Activated T-helper 1 cell treated with anti-CD3 and anti-CD28 coated beads, Interleukin-12 subunit alpha, Interleukin-12 subunit beta, Interleukin-2, Interleukin-4 antibody, amounts not matched to agents 30 ng/mL and 10 ng/mL and 1 ng/mL, durations not matched to agents 14 hours and 24 hours and 36 hours (primary cell): ENCODE measurements at regions not wholly inside any gene's neighbourhood (a gene's known extent, or its start where the extent isn't known, plus 50 kb on each side); places are given as distances from the start of the nearest gene placed in this dataset.

Experiments
- DNase-seq: peaks from one replicate; pipeline ENCODE4 v3.0.0; 2021; ENCODE audit warnings: low spot score
- H3K27ac Mint-ChIP-seq: one replicate; pipeline ENCODE4 v1.8.0; 2021; ENCODE audit warnings: mild to moderate bottlenecking, mixed read lengths
- H3K27me3 Mint-ChIP-seq: one replicate; pipeline ENCODE4 v1.8.0; 2022; ENCODE audit warnings: mild to moderate bottlenecking, moderate library complexity, mixed read lengths; ENCODE audit not compliant: insufficient read depth
- H3K36me3 Mint-ChIP-seq: one replicate; pipeline ENCODE4 v1.8.0; 2021; ENCODE audit warnings: low read depth, mixed read lengths
- H3K4me1 Mint-ChIP-seq: one replicate; pipeline ENCODE4 v1.8.0; 2021; ENCODE audit warnings: low read depth, mixed read lengths
- H3K4me3 Mint-ChIP-seq: one replicate; pipeline ENCODE4 v1.8.0; 2021; ENCODE audit warnings: mild to moderate bottlenecking, moderate library complexity, mixed read lengths
- H3K9me3 Mint-ChIP-seq: one replicate; pipeline ENCODE4 v1.8.0; 2021; ENCODE audit warnings: mixed read lengths
- intact Hi-C: fragments of 100-400 bp; cut with micrococcal nuclease; formaldehyde crosslinking; loops from one replicate; pipeline ENCODE4 v1.15.1; 2024

DNA sequence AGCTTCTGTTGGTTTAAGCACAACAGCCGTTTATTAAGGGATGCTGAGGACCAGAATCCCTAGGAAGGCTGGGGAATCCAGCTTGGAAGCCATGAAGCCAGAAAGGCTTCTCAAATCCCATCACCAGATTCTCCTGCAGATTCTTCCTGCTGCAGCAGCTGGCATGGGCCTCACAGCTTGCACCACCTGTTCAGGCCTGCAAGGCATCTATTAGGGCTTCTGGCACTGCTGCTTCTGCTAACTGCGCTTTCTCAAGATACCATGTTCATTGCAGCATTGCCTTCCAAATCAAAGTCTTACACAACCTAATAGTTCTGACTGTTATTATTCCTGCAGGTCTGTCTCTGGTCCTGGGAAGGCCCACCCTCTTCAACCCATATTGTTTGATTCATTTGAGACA lies 51.2 kb upstream of the ZNF366 start:
- Mint-ChIP-seq H3K4me3 (no peak overlapping the region), H3K27ac (no peak overlapping the region), H3K4me1 (peaks cover 7% of the 10 kb centered on the region), H3K9me3 (peaks cover 3% of the 10 kb centered on the region), H3K36me3 (no peaks in the 10 kb centered on the region), H3K27me3 (peaks cover 23% of the 10 kb centered on the region)
- intact Hi-C loops: no loop called here
- no peak for DNase-seq

DNA sequence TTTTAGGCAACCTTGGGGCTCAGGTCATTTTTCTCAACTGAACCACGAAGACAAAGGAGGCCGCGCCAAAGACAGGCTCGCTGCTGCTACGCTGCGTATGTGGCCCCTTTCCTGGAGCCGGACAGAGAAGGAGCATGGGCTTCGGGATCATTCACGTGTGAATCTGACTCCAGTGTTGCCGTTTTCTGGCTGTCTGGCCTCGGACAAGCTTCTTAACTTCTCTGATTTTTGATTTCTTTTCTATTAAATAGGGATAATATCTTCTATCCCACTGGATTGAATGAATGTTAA lies 50.8 kb upstream of the ZNF366 start:
- no peak for DNase-seq
- no peak overlapping the region for H3K4me3 Mint-ChIP-seq
- no peak overlapping the region for H3K27ac Mint-ChIP-seq

GRCh38 chr5:72557167-72558045 lies 50.2 kb upstream of the ZNF366 start:
- peak overlapping the region; percentile 28 for H3K4me3 Mint-ChIP-seq
- no peaks in the 10 kb centered on the region for H3K36me3 Mint-ChIP-seq
- H3K27ac Mint-ChIP-seq: no peak overlapping the region
- no peak for DNase-seq
- H3K27me3 Mint-ChIP-seq: peaks cover 22% of the 10 kb centered on the region
- H3K4me1 Mint-ChIP-seq: peaks cover 7% of the 10 kb centered on the region
- intact Hi-C loops: no loop called here
- no peaks in the 10 kb centered on the region for H3K9me3 Mint-ChIP-seq

More for the DNA sequence above, 50.8 kb upstream of the ZNF366 start:
- intact Hi-C loops: no loop called here
- Mint-ChIP-seq H3K9me3 (no peaks in the 10 kb centered on the region), H3K27me3 (peaks cover 22% of the 10 kb centered on the region), H3K36me3 (no peaks in the 10 kb centered on the region), H3K4me1 (peaks cover 7% of the 10 kb centered on the region)
